ENCODE measurements at regions not wholly inside any gene's neighbourhood (a gene's known extent, or its start where the extent isn't known, plus 50 kb on each side); places are given as distances from the start of the nearest gene placed in this dataset.
"Not testable (repeated sequence)": the region's sequence is repeated elsewhere in the genome, so short reads cannot be mapped to it uniquely, and the experiment has no call there.

DNA sequence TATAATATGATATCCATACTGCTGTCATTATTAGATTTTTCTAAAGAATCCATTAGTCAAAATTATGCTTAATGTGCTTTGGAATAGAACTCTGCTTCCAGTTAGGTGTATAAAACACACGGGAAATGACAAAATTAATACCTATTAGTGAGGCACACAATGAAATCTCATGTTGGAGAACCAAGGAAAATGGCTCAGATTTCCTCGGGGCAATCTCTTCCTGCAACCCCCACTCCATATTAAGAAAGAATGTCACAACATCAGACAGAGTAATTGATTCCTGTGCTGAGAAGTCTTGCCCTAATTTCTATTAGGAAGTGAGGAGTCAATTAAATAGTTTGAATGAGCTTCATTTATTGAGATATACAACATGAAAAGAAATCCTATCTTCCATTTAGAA is 299.8 kb upstream of the KITLG start:
- no peak for DNase-seq

DNA sequence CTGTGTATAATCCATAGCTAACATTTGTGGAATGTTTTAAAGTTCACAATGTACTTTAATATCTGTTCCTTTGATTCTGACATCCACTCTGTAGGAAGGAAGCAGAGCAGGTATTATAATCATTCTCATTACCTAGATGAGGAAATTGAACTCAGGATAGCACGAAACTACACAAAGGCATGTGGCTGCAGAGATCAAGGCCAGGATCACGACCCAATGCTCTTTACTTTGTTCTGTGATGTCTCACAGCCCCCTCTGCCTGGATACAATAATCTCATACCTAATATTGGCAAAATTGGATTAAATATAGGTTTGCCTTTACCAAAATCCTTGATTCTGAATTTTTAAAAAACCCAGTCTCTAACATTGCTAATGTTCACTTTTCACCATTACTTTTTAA is 298.0 kb upstream of the KITLG start:
- DNase-seq: no peak

DNA sequence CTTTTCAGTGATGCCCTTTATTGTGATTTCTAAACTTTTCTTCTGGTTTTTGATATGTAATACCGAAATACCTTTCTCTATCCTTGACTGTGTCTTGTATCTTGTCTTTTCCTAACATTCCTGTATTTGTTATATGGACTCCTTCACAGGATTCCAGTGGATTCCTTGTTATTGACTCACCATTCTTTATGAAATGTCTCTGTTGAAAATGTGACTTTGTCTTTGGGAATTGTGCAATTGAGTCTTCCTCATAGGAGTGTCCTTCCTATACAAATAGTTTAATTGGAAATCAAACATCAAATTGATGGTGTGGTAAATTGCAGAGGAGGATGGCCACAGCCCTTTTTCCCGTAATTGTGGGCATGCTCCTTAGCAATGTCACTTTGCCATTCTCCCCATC is 296.6 kb upstream of the KITLG start:
- no peak for DNase-seq

DNA sequence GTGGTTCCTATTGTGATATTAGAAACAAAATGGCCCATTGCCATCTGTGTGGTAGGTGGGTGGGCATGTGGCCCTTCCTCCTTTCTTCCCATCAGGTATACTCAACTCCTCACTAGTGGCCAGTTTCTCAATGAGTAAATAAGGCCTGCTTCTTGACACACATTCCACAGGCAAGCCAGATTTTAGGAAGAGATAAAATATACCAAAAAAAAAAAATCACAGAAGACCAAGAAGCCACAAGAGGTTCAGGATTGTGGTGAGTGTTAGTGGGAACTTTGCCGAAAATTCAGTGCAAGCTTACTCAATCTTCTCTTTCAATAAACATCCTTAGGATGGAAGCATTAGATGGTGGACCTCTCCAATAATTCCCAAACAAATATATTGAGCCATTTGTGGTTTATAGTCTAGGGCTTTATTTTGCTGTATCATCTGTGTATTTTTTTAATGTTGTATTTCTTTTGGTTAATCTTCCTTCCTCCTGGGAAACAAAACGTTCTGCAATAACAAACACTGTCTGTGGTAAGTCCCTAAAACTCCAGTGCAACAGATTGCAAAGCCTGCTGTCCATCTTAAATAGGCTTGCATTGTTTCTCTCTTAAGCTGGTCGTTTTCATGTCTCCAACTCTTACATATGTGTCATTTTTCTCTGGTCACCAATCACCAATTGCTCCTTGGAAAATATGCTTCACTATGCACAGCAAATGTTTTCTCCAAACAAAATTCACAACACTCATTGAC is 289.9 kb upstream of the KITLG start:
- DNase-seq: no peak

DNA sequence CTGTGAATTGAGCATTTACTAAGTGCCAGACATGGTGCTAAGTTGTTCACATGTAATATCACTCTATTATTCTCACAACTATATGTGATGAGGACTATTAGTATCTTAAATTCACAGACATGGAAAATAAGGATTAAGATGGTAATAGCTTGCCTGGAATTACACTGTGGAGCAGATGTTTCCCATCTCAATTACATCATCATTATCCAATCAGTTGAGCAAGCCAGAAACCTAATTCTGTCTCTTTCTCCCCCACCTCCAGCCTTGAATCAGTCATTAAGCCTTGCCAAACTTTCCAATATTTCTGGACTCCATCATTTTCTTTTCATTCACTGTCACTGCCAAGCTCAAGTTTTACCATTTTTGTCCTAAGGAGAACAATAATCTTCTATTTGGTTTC is 287.8 kb upstream of the KITLG start:
- no peak for DNase-seq

DNA sequence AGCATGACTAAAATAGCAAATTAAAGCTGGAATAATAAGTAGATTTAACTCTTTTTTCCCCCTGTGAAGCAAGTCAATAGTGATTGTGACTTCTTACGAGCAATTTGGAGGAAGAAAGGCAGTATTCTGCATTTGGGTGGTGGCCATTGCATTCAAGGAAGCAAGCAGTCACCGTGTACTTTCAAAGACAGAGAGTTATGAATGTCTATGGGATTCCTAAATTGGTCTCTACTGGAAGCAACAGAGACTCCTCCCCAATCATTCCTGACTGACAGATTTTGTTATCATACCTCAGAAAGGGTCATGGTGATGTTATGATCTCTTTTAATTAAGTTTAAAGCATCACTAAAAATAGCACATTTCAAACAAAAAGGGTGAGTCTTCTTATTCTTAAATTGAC is 287.2 kb upstream of the KITLG start:
- DNase-seq: no peak

DNA sequence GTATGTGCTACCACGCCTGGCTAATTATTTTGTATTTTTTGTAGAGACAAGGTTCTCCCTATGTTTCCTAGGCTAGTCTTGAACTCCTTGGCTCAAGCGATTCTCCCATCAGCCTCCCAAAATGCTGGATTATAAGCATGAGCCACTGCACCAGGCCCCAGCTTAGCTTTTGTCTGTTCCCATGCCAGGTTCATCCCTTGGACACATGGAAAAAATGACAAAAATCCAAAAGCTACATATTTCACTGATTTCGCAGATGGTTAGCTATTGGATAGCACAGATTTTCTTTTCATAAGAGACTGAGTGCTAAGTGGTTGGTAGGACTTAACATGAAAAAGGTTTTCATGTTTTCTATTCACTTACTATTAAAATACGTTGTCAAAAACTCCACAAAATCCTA is 286.6 kb upstream of the KITLG start:
- DNase-seq: no peak

DNA sequence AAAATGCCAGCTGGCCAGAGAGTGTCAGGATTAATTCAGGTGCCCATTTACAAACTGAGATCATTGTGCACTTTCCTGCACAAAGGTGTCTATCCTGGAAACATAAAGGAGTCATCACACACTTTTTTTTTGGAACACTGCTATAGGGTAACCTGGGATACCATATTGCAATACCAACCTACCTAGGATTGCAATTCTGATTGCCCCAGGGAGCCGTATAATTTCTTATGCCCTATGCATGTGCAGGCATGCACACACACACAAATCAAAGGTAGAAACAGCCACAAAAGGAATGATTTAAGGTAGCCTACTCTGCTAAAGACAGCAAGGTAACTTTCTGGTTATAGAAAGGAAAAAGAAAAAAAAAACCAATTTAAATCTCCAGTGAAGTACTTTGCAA is 285.3 kb upstream of the KITLG start:
- no peak for DNase-seq

DNA sequence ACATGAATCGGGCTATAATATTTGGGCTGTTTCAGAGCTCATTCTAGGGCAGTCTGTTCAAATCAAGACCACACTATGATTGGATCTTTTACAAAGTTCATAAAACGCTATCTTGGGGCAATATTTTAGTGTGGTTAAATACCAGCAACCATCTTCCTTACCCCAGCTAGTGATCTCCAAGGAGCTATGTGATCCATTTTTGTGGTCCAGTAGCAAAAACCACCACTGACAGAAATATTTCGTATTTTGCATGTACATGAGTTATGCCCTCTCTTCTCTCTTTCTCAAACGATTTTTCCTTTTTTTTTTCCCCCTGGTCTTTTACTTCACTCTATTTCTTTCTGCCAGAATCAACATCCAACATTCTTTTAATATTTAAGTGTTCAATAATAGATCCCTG is 280.6 kb upstream of the KITLG start:
- no peak for DNase-seq

DNA sequence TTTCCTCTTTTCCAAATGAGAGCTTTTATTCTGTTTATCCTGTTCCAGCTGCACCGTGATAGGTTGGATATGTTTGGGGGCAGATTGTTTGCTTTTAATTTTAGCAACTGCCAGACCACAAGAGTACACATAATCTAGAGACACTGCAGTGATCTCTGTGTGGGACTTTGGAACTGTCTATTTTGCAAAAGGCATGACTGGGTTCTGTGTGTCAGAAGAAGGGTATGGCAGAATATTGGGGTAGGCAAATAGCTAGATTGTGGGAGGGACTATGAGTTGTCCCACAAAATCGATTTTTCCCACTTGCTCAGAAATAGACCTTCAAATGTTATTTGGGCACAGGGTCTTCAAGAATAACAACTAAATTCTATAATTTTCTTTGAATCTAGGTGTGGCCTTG is 275.9 kb upstream of the KITLG start:
- no peak for DNase-seq

DNA sequence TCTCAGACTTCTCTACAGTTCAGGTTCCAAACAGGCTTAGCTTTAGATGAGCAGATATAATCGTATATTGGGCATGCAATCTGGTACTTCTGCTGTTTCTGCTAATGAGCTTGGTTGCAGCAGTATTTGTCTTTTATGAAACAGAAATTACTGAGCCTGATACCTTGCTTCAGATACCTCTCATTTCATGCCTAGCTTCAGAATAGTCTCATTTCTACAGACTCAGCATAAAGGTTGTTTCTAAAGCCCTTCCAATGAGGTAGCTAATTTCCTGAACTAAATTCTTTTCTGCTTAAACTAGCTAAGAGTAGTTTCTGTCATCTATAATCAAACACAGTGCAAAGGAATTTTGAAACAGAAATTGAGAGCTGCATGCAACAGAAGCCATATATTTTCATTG is 275.0 kb upstream of the KITLG start:
- no peak for DNase-seq

DNA sequence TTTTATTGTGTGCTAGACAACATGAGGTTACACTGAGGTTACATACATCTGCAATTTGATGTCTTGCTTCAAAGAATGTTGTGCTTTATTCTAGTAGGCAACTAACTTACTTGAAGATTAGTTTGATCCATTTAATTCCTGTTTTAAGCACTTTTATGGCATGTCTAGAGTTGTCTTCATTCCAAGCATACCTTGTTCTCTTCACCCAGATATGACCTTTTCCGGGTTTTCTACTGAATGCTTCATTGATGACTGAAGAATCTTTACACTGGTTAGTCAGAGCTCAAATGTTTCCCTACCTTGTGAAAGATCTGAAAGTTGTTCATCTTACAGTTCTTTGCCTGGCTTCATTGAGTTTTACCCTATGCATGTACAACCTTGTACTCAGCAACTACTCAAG is 274.0 kb upstream of the KITLG start:
- DNase-seq: no peak

DNA sequence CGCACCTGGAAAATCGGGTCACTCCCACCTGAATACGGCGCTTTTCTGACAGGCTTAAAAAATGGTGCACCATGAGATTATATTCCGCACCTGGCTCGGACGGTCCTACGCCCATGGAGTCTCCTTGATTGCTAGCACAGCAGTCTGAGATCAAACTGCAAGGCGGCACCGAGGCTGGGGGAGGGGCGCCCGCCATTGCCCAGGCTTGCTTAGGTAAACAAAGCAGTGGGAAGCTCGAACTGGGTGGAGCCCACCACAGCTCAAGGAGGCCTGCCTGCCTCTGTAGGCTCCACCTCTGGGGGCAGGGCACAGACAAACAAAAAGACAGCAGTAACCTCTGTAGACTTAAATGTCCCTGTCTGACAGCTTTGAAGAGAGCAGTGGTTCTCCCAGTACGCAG is 267.0 kb upstream of the KITLG start:
- DNase-seq: not testable (repeated sequence)

DNA sequence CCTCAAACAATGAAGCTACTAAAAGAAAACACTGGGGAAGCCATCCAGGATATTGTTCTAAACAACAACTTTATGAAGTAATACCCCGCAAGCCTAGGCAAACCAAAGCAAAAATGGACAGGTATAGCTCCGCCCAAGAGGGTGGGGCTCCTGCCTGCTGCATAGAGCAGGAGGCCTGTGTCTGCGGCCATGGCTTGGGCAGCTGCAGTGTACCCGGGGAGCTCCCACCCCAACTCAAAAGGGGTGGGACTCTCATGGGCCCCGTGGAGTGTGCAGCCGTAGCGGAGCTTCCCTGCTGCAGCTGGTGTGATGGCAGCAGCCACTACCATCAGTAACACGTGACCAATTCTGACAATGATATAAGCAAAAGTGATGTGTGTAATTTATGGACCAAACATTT is 264.2 kb upstream of the KITLG start:
- no peak for DNase-seq

DNA sequence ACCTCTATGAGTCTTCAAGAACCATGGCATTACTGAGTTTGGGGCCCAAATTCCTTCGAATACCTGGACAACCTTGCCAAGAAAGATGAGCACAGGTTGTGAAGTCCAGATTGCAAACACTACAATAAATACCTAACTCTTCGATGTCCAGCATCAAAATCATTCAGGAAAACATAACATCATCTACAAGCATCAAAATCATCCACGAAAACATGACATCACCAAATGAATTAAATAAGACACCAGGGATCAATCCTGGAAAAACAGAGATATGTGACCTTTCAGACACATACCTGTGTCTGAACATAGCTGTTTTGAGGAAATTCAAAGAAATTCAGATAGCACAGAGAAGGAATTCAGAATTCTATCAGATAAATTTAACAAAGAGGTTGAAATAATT is 262.0 kb upstream of the KITLG start:
- DNase-seq: no peak

DNA sequence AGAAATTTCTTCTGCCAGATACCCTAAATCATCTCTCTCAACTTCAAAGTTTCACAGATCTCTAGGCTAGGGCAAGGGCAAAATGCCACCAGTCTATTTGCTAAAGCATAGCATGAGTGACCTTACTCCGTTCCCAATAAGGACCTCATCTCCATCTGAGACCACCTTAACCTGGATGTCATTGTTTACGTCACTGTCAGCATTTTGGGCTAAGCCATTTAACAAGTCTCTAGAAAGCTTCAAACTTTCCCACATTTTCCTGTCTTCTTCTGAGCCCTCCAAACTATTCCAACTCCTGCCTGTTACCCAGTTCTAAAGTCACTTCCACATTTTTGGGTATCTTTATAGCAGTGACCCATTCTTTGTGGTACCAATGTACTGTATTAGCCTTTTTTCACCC is 259.2 kb upstream of the KITLG start:
- no peak for DNase-seq

DNA sequence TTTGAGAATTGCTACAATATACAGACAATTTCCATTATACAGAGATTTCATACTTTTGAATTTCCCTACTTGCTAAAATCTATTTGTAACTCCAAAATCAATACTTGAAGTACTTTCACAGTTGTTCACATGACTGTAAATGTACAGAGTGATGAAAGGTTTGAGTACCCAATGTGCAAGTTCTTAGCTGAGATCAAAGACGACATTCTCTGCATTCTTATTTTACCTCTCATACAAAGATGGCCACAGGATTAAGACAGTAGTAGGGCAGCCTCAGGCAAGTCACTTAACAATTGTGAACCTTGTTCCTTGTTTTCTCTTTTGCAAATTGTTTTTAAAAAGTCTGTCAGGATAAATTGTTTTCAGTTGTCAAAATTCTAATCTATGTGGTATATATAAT is 255.9 kb upstream of the KITLG start:
- DNase-seq: no peak

DNA sequence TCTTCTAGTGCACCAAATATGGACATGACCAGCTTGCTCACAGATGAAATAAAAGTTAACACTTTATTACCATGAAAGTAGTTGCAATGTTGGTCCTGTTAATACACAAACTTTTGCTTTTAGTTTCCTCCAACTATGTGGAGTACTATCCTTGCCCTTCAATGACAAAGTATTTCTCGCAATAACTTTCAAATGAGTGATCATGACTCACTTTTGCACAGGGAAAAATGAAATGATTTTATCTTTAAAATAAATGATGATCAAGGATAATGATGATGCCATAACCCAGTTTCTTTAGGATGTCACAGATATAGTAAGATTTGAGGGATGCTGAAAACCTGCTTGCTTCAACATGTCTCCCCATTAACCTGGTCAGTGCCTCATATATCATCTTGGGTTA is 254.0 kb upstream of the KITLG start:
- no peak for DNase-seq

DNA sequence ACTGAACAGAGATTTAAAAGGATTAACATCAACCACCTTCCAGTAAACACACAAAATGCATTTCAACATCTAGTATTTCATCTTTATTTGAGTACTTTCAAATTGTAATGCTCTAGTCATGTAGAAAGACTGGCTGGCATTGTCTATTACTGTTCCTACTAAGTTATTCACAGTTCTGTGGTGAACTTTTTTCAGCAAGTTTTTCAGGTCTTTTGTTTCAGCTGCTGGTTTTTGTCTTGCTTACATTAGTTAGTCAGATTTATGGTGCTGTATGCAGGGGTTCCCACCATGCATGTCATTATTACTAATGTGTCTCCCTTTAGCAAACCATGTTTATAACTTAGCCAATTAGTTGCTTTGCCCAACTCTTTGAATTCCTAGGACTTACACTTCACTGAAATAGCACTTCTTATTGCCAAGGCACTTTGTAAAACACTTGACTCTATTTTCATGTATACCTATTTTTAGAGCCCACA is 253.4 kb upstream of the KITLG start:
- no peak for DNase-seq

DNA sequence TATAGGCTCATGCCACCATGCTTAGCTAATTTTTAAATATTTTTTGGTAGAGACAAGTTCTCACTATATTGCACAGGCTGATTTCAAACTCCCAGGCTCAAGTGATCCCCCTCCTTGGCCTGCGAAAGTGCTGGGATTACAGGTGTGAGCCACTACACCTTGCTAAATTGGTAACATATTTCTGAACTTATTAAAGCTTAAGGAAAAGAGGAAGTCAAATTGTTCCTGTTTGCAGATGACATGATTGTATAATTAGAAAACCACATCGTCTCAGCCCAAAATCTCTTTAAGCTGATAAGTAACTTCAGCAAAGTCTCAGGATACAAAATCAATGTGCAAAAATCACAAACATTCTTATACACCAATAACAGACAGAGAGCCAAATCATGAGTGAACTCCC is 248.3 kb upstream of the KITLG start:
- not testable (repeated sequence) for DNase-seq

DNA sequence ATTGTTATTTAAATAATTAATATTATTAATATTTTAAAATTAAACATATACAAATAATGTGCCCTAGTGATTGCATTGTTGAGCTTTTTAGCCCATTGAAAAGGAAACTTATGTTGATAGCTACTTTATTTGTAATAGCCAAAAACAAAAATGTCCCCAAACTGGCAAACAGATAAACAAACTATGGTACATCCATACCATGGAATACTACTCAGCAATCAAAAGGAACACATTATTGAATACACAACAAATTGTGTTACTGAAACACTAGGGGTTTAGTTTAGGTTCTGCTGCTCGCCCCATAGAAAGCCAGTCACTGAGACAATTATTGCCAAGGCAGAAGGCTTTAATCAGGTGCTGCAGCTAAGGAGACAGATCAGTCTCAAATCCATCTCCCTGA is 239.7 kb upstream of the KITLG start:
- no peak for DNase-seq

DNA sequence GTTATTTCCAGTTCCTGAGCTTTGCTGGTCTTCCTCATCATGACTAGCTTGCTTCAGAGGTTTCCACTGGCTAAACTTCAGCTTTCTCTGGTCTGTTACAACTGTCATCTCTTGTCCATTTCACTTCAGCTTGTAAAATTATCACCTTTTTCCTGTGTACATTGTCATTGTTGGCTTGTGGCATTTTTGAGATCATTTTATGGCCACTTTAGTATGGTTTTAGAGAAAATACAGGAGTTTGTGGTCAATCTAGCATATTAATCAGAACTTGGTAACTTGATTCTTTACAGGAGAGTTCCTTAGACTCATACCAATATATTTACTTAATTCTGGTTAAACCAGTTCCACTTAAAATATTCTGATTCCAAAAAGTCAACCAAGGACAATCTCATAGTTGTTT is 235.9 kb upstream of the KITLG start:
- DNase-seq: no peak

DNA sequence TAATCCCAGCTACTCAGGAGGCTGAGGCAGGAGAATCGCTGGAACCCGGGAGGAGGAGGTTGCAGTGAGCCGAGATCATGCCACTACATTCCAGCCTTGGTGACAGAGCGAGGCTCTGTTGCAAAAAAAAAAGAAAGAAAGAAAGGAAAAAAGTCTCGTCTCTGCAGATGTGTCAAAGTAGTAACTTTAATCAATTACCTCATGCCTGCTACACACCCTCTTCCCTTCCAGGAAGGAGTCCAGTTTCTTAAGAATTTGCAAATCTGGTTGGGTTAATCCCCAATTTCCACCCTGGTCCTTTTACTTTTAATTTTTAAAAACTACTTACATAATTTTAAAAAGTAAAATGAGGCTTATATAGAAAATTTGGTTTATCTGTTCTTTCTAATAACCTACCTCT is 234.5 kb upstream of the KITLG start:
- no peak for DNase-seq

DNA sequence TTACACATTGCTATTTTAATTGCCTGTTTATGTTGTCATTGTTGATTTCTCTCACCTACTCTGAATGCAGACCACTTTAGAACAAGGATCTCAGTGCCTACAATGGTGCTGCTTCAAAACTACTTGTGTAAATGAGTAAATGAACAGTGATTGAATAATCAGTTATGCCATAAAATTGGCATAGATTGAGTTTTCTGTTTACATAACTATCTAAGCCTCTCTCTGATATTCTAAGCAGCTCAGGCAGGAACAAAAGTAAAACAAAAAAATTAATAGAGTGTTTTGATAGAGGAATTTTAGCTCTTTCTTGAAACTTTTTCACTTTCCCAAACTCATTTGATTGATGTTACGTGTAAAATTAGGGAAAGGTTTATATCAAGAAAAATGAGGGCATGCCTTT is 232.3 kb upstream of the KITLG start:
- no peak for DNase-seq

DNA sequence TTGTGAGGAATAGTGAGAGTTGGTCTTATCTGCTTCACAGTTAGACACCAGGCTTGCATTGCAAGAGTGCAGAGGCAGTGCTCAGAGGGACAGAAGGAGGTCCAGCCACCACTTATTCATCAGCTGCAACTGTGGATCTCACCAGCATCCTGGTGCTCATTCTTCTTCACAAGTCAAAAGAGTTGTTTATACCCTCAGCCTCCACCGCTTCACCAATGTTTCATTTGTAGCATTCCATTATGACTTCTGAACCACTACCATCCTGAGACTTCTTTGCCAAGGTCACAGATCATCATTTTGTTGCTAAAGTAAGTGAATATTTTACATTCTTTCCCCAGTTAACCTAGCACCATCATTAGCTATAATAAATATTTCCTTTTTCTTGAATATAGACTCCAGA is 230.5 kb upstream of the KITLG start:
- no peak for DNase-seq

DNA sequence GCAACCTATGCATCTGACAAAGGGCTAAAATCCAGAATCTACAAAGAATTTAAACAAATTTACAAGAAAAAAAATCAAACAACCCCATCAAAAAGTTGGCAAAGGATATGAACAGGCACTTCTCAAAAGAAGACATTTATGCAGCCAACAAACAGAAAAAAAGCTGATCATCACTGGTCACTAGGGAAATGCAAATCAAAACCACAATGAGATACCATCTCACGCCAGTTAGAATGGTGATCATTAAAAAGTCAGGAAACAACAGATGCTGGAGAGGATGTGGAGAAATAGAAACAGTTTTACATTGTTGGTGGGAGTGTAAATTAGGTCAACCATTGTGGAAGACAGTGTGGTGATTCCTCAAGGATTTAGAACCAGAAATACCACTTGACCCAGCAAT is 229.6 kb upstream of the KITLG start:
- not testable (repeated sequence) for DNase-seq
